HG03439 (cell line): ENCODE measurements at regions not wholly inside any gene's neighbourhood (a gene's known extent, or its start where the extent isn't known, plus 50 kb on each side); places are given as distances from the start of the nearest gene placed in this dataset.
A peak's percentile ranks its signal among the peaks of the same experiment; 100 is the strongest.
"Not testable (repeated sequence)": the region's sequence is repeated elsewhere in the genome, so short reads cannot be mapped to it uniquely, and the experiment has no call there.

Source experiments
- ATAC-seq: cut with Tn5 transposase; IDR thresholded peaks from one replicate; pipeline ENCODE4 v1.9.1; 2021; ENCODE audit warnings: mild to moderate bottlenecking, moderate library complexity; ENCODE audit not compliant: unreplicated experiment

GRCh38 chr5:116785106-116785505 lies 210.5 kb upstream of the SEMA6A start:
- ATAC-seq: no peak

GRCh38 chr5:116779846-116780245 lies 205.2 kb upstream of the SEMA6A start:
- ATAC-seq: no peak

DNA sequence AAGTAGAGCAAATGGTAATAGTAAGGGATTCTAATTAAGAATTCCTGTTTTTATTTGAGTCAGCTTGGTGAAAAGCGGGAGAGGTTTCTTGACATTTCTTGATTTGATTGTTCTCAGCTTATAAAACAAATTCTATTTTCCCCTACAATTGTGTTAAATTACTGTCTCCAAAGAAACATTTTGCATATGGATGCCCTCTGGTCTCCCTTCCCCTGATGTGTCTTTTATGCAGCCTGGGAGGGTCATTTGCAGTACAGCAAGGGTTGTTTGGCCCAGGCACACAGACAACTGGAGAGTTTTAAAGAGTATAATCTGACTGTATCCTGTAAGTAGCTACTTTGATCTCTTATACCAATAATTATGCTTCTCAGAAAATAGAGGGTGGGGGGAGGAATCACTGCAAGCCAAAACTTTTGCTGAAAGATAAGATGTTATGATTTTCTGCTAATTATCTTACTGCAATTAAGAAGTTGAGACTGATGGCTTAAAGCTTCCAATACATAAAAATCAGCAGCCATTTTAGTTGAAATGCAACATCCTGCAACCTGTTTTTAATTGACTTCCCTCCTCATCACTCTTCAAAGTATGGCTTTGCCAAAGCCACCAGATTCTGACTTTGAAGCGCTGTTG lies 204.1 kb upstream of the SEMA6A start:
- ATAC-seq: no peak

DNA sequence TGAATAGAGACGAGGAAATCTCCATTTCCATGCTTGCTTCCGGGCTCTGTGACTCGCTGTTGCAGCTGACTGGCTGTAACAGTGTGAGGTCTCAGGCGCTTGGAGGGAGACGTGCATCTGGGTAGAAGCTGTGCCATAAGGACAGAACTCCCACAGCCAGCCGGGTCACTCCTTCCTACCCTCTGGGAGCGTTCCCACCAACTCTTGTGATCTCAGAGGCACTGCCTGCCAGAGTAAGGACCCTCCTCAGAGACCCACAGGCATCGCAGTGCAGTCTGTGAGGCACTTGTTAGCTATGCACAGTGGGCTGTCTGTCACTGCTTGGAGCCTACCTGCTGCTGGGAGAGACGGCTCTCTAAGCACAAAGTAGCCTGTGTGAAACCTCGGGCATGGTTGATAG lies 203.4 kb upstream of the SEMA6A start:
- ATAC-seq: peak; percentile 53

- ATAC-seq: no peak
Observed at GRCh38 chr5:116773926-116774325, 199.3 kb upstream of the SEMA6A start.

GRCh38 chr5:116772806-116773205 lies 198.2 kb upstream of the SEMA6A start:
- no peak for ATAC-seq

DNA sequence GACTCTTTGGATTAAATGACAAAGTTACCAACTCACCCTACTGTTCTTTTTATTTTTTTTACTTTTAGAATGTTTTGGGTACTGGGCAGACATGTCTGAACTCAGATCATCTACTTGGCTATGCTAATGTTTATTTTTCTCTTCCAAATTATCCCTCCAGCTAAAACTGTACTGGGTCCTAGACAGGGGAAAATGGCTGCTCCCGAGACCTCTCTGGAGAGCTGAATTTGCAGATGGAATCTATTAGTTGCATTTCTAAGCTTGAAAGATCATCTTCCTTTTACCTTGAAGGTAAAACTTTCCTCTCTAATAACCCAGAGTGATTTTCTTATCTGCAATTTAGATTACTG lies 197.5 kb upstream of the SEMA6A start:
- ATAC-seq: no peak

DNA sequence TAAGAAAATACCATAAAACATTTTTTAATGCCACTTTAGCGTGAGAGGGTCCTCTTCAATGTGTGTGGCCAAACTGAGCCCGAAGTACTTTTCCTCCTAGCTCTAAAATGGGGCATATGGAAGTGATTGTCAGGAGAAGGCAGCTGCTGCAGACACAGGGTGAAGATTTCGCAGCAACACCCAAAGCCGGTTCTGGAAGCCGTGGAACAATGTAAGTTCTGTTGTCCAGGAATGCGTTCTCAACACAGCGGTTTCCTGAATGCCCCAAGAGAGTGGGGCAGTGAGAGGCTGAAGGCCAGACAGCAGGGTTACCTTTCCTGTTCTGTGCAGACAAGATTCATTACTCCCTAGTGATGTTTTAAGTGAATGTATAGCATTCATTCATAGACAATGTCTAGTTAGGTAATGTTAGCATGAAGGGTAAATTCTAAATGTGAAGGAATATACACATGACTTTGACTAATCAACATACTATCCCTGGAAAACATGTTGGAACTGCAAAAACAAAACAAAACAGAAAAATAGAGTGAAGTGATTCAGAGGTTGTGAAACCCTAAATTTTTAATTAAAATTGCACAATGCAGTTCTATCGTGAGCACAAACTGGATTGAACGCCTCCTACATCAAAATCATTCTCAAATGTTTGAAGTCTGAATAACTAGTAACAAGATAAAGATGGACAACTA lies 197.0 kb upstream of the SEMA6A start:
- no peak for ATAC-seq

GRCh38 chr5:116769953-116770352 lies 195.3 kb upstream of the SEMA6A start:
- ATAC-seq: not testable (repeated sequence)

GRCh38 chr5:116769470-116769869 lies 194.8 kb upstream of the SEMA6A start:
- no peak for ATAC-seq

DNA sequence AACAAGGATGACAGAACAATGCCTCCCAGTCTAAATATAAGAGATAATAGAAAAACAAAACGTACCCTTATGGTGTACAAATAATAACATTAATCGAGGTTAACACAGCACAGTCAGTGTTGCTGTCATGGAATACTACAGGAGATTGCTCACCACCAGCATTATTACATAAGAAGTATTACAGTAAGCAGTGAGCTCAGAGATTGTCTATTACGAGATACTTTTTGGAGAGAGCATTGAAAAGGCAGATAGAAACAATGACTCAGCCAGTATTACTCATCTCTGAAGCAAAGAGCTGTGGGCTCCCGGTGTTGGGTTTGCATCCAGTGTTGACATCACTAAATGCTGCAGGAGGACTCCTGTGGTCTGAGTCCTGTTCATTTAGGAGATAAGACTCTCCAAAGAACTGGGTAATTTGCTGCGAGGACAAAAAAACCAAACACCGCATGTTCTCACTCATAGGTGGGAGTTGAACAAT lies 191.9 kb upstream of the SEMA6A start:
- peak; percentile 50 for ATAC-seq

GRCh38 chr5:116765441-116765840 lies 190.8 kb upstream of the SEMA6A start:
- no peak for ATAC-seq

GRCh38 chr5:116764941-116765340 lies 190.3 kb upstream of the SEMA6A start:
- no peak for ATAC-seq

- peak; percentile 75 for ATAC-seq
Observed at GRCh38 chr5:116763987-116764866, 189.6 kb upstream of the SEMA6A start.

DNA sequence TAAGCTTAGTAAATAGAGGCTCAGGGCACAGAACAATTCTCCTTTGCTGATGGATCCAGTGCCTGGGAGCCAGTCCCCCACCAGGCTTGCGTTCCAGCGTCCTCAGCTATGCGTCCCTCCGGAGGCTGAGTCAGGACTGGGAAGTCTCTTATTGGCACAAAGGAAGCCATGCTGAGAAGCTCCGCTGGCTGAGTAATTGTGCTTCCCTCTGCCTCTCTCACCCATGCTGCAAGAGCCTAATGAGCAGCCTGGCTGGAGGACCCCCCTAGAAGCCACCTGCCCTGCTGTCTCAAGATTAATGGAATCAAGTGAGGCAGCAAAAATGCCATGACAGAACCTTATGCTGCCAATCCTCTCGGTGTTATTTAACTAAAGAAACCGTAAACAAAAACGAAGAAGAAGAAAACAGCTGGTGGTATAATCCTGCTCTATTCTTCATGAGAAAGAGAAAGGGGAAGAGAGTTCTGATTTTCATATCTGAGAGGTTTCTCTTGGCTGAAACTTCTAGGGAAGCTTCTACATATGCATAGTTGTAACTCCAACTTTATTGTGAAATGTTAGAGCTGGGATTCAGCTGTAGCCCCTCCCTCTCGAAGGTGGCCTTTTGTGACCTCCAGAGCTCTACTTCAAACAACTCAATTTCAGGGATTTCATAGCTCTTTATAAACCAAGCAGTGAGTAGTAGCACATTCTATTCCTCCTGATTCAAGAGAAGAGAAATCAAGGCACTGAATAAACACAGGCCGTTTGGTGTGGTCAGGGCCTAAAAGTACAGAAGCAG lies 185.4 kb upstream of the SEMA6A start:
- no peak for ATAC-seq

GRCh38 chr5:116757326-116757725 lies 182.7 kb upstream of the SEMA6A start:
- ATAC-seq: no peak

DNA sequence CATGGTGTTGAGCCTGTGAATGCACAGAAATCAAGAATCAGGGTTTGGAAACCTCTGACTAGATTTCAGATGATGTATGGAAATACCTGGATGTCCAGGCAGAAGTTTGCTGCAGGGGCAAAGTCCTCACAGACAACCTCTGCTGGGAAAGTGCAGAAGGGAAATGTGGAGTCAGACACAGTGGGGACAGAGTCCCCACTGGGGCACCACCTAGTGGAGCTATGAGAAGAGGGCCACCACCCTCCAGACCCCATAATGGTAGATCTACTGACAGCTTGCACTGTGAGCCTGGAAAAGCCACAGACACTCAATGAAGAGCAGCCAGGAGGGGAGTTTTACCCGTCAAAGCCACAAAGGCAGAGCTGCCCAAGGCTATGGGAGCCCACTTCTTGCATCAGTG lies 181.9 kb upstream of the SEMA6A start:
- ATAC-seq: no peak

DNA sequence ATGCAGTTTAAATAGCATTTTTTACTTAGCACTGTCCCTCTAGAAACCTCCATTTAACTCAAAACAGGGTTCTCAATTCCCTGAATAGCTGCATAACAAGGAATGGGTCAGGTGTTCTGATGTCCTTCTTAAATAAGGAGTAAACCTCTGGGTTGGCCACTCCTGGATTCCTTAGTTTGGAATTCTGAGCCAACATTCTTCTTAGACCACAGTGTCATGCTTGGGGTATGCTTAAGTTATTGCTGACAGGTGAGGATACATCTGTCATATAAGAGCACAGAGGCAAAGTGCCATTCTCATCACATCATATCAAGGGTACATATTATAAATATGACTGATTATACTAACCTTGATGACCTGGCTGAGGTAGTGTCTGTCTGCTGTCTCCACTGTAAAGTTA lies 179.9 kb upstream of the SEMA6A start:
- ATAC-seq: no peak

DNA sequence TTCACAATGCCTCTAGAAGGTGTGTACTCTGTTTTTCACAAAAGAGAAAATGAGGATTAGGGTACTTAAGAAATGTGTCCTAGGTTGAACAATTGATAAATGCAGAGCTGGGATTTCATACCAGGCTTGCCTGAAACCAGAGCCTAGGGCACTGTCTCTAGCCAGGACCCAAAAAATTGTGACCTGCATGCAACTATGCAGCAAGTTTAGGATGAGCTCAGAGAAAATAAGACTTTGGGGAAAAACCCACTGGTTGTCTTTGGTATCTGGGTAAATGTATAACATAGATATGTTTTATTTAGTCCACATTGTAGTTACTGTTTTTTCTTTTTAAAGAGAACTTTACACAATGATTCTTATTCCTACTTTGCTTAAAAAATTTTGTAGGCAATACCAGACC lies 177.1 kb upstream of the SEMA6A start:
- no peak for ATAC-seq

- ATAC-seq: no peak
Observed at GRCh38 chr5:116750631-116751580, 176.3 kb upstream of the SEMA6A start.
